ENCODE measurements at regions not wholly inside any gene's neighbourhood (a gene's known extent, or its start where the extent isn't known, plus 50 kb on each side); places are given as distances from the start of the nearest gene placed in this dataset.

DNA sequence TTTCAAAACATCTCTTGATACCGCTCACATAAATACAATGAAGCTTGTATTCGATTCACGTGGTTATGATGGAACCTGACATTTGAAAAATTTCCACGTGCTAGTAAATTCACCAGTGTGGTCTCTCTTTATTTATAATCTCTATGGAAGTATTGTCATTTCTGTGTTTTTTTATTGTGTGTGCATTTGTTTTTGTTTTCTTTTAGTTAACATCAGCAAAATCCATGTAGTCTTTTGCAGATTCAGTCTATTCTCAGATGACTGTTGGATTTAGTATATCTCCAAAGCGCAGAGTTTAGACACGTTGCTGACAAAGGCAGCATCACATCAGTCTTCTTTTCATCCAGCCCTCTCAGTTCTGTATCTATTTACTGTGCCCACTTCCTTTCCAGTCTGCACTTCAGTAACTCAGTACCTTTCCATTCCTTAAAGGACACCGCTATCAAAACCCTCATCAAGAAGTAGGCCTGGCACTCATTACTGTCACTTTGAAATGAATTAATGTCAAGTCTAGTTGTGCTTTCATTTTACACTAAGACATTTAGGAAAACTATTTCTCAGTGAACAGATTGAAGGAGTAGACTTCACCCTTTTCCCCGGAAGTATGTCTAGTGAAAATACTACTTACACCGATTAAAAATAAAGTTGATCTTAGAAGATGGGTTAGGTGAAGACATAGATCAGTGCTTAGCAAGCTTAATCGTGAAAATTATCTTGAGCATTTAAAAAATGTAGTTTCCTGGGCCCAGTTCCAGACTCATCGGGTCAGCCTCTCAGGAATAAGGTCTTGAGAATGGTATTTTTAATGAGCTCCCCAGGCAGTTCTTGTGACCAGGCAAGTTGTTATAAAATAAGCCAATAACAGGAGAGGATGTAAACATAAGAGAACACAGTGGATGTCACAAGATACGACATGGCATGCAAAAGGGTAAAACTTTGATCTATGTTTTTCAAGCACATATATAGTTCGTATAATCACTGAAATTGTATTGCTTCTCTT, 506.8 kb upstream of the ZEB2 start:
- H3K4me1 ChIP-seq (ENCODE audit: control insufficient read depth in 1 of 2, insufficient read depth in 2 of 2, low read length in 2 of 2) = no peaks in the 10 kb centered on the region
- H3K79me2 ChIP-seq (ENCODE audit: insufficient read depth, low read length) = no peaks in the 10 kb centered on the region
- ChIA-PET POLR2A (no interaction called here), RAD21 (ENCODE audit: low non-redundant PET in 1 of 2, low total read pairs in 2 of 2, uncharacterized antibody in 2 of 2, unreplicated experiment in 2 of 2) (no interaction called here), CTCF (no interaction called here)
- no peak overlapping the region for H3K4me2 ChIP-seq (ENCODE audit: low read length)
- no peaks in the 10 kb centered on the region for H4K20me1 ChIP-seq (ENCODE audit: insufficient read depth)
- ATAC-seq (no peak), DNase-seq (ENCODE audit: low read depth, low spot score) (no peak)
- no peaks in the 10 kb centered on the region for H3K27me3 ChIP-seq (ENCODE audit: insufficient read depth, low read length)
- H3K9me3 ChIP-seq (ENCODE audit: control insufficient read depth in 1 of 2, insufficient read depth in 1 of 2, low read depth in 1 of 2, low read length in 2 of 2) = no peaks in the 10 kb centered on the region
- H3K4me3 ChIP-seq (replicated peaks in 1 of 2; ENCODE audit: low read depth in 1 of 2, low read length in 2 of 2) = no peak overlapping the region
- TF ChIP-seq POLR2A (IDR thresholded peaks at IDR 0.05; ENCODE audit: borderline replicate concordance, extremely low read depth, insufficient read depth, insufficient read length) (no peak), EZH2 (IDR thresholded peaks at IDR 0.05) (no peak), TCF7L2 (IDR thresholded peaks at IDR 0.05; ENCODE audit: borderline replicate concordance, extremely low read depth, insufficient read depth, insufficient read length) (no peak), ZNF274 (IDR thresholded peaks at IDR 0.05; ENCODE audit: low read depth, low read length) (no peak), FOSL1 (IDR thresholded peaks at IDR 0.05; ENCODE audit: low read depth) (no peak)
- TF ChIP-seq, protein P1, sequence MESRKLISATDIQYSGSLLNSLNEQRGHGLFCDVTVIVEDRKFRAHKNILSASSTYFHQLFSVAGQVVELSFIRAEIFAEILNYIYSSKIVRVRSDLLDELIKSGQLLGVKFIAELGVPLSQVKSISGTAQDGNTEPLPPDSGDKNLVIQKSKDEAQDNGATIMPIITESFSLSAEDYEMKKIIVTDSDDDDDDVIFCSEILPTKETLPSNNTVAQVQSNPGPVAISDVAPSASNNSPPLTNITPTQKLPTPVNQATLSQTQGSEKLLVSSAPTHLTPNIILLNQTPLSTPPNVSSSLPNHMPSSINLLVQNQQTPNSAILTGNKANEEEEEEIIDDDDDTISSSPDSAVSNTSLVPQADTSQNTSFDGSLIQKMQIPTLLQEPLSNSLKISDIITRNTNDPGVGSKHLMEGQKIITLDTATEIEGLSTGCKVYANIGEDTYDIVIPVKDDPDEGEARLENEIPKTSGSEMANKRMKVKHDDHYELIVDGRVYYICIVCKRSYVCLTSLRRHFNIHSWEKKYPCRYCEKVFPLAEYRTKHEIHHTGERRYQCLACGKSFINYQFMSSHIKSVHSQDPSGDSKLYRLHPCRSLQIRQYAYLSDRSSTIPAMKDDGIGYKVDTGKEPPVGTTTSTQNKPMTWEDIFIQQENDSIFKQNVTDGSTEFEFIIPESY (IDR thresholded peaks at IDR 0.05; ENCODE audit: extremely low read depth, insufficient replicate concordance, low read length) = no peak
- H2AFZ ChIP-seq (ENCODE audit: low read depth, low read length, poor library complexity, severe bottlenecking) = no peak overlapping the region
- no peak overlapping the region for H3K9ac ChIP-seq (ENCODE audit: low read length)
- intact Hi-C loops (cut with micrococcal nuclease) = no loop called here
- BruUV-seq (replicated peaks) = no TSS peak
- no peaks in the 10 kb centered on the region for H3K9me2 ChIP-seq (ENCODE audit: insufficient read depth)
- no peak overlapping the region for H3K27ac ChIP-seq (ENCODE audit: low read depth, low read length)
- H3K36me3 ChIP-seq (ENCODE audit: control insufficient read depth in 1 of 2, insufficient read depth in 2 of 2, low read length in 2 of 2) = no peaks in the 10 kb centered on the region
